Ovary (tissue), 3 donors: ENCODE measurements at regions not wholly inside any gene's neighbourhood (a gene's known extent, or its start where the extent isn't known, plus 50 kb on each side); places are given as distances from the start of the nearest gene placed in this dataset.

Experiments
- CTCF ChIP-seq, 3 donors: fragments of 450-650 bp in 2 of 3; fragments of 200-600 bp in 1 of 3; IDR thresholded peaks; one replicate each; pipeline versions ENCODE4 v1.5.1 to v1.8.0; 2016 to 2022; ENCODE audit warnings: antibody characterized with exemption in 3 of 3, mild to moderate bottlenecking in 1 of 3
- POLR2A ChIP-seq: fragments of 450-650 bp; IDR thresholded peaks from one replicate; pipeline ENCODE4 v1.6.1; 2017; ENCODE audit warnings: antibody characterized with exemption, mild to moderate bottlenecking, moderate library complexity
- donor health status: DM: no; HTN: no; CAD: no.

- TF ChIP-seq CTCF (IDR thresholded peaks at IDR 0.05) (no peak), POLR2A (no peak)
Measured at GRCh38 chr9:1954238-1954637, 60.9 kb upstream of the SMARCA2 start.
